ENCODE measurements at regions not wholly inside any gene's neighbourhood (a gene's known extent, or its start where the extent isn't known, plus 50 kb on each side); places are given as distances from the start of the nearest gene placed in this dataset.

- TF ChIP-seq ZSCAN18 (tag by site-specific recombination; IDR thresholded peaks at IDR 0.05) (no peak), ZSCAN30 (tag by site-specific recombination; IDR thresholded peaks at IDR 0.05) (no peak), ZNF292 (tag by site-specific recombination; IDR thresholded peaks at IDR 0.05; ENCODE audit: borderline replicate concordance, low read depth) (no peak), ZNF335 (tag by site-specific recombination; conservative IDR thresholded peaks at IDR 0.05) (no peak), ZNF266 (tag by site-specific recombination; IDR thresholded peaks at IDR 0.05; ENCODE audit: low read depth) (no peak), ZNF791 (tag by site-specific recombination; IDR thresholded peaks at IDR 0.05) (no peak), ZNF169 (tag by site-specific recombination; IDR thresholded peaks at IDR 0.05) (no peak), OVOL3 (tag by site-specific recombination; IDR thresholded peaks at IDR 0.05) (no peak), ZNF19 (tag by site-specific recombination; IDR thresholded peaks at IDR 0.05; ENCODE audit: low read depth) (no peak), ZNF214 (tag by site-specific recombination; IDR thresholded peaks at IDR 0.05; ENCODE audit: borderline replicate concordance) (no peak), ZNF157 (tag by site-specific recombination; IDR thresholded peaks at IDR 0.05) (no peak)
Measured at GRCh38 chr6:12228447-12229146, 61.6 kb upstream of the EDN1 start (continued).

DNA sequence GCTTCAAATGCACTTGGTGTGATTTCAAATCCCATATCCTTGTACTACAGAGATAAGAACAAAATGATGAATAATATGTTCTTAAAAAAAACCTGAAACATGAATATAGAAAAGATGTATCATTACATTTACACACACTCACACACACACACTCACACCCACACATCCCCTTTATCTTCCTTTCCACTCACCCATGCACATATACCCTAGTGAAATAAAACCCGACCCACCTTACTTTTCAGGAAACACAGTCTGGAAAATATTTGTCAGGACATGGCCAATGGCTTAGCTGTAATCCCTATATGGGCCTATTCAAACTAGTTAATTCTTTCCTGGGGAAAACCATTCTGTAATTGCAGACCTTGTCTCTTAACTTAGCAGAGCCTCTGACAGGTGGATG lies 60.8 kb upstream of the EDN1 start:
- Histone ChIP-seq H3K27ac (ENCODE audit: extremely low read depth, low read depth, low read length) (no peak overlapping the region), H3K9me3 (ENCODE audit: control insufficient read depth, insufficient read depth, low read depth, low read length) (no peaks in the 10 kb centered on the region), H3K36me3 (ENCODE audit: control insufficient read depth in 2 of 2, insufficient read depth in 1 of 2, low read length in 2 of 2) (no peaks in the 10 kb centered on the region), H3K4me3 (ENCODE audit: low read depth, low read length) (no peak overlapping the region), H3K4me1 (ENCODE audit: control insufficient read depth, insufficient read depth, low read length) (no peaks in the 10 kb centered on the region)
- ChIA-PET CTCF (interaction anchor here (0.6 to 0.7 kb wide), 2 partner anchors 528 to 654 kb away, joined by 3 read pairs; no protein-coding TSS in a partner anchor), POLR2A (no interaction called here)
- TF ChIP-seq ZFHX2 (tag by site-specific recombination; conservative IDR thresholded peaks at IDR 0.05) (peak; percentile 84), ZNF555 (tag by site-specific recombination; conservative IDR thresholded peaks at IDR 0.05) (no peak), EGR2 (tag by site-specific recombination; IDR thresholded peaks at IDR 0.05; ENCODE audit: low read depth) (peak; percentile 84), ZNF157 (tag by site-specific recombination; IDR thresholded peaks at IDR 0.05) (no peak)

- no peak for TF ChIP-seq ZNF626 (tag by site-specific recombination; IDR thresholded peaks at IDR 0.05)
- no peak for TF ChIP-seq HIC1 (tag by site-specific recombination; IDR thresholded peaks at IDR 0.05)
- no peak for TF ChIP-seq MYNN (tag by site-specific recombination; IDR thresholded peaks at IDR 0.05; ENCODE audit: borderline replicate concordance)
- TF ChIP-seq ZNF157 (tag by site-specific recombination; IDR thresholded peaks at IDR 0.05), result no peak
- no peak for TF ChIP-seq ZNF621 (tag by site-specific recombination; IDR thresholded peaks at IDR 0.05)
- TF ChIP-seq BCL6B (tag by site-specific recombination; IDR thresholded peaks at IDR 0.05), result no peak
- TF ChIP-seq, protein P1, sequence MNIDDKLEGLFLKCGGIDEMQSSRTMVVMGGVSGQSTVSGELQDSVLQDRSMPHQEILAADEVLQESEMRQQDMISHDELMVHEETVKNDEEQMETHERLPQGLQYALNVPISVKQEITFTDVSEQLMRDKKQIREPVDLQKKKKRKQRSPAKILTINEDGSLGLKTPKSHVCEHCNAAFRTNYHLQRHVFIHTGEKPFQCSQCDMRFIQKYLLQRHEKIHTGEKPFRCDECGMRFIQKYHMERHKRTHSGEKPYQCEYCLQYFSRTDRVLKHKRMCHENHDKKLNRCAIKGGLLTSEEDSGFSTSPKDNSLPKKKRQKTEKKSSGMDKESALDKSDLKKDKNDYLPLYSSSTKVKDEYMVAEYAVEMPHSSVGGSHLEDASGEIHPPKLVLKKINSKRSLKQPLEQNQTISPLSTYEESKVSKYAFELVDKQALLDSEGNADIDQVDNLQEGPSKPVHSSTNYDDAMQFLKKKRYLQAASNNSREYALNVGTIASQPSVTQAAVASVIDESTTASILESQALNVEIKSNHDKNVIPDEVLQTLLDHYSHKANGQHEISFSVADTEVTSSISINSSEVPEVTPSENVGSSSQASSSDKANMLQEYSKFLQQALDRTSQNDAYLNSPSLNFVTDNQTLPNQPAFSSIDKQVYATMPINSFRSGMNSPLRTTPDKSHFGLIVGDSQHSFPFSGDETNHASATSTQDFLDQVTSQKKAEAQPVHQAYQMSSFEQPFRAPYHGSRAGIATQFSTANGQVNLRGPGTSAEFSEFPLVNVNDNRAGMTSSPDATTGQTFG (tag by site-specific recombination; IDR thresholded peaks at IDR 0.05; ENCODE audit: borderline replicate concordance), result no peak
- TF ChIP-seq ZNF488 (tag by site-specific recombination; IDR thresholded peaks at IDR 0.05), result no peak
- H3K4me1 ChIP-seq (ENCODE audit: control insufficient read depth, insufficient read depth, low read length), result no peaks in the 10 kb centered on the region
- no peaks in the 10 kb centered on the region for H3K36me3 ChIP-seq (ENCODE audit: control insufficient read depth in 2 of 2, insufficient read depth in 1 of 2, low read length in 2 of 2)
- ChIA-PET CTCF (interaction anchor here (0.6 kb wide), 1 partner anchor 579 kb away, joined by 3 read pairs; no protein-coding TSS in a partner anchor), POLR2A (no interaction called here)
- H3K4me3 ChIP-seq (ENCODE audit: low read depth, low read length), result no peak overlapping the region
- no peak overlapping the region for H3K27ac ChIP-seq (ENCODE audit: extremely low read depth, low read depth, low read length)
- no peaks in the 10 kb centered on the region for H3K9me3 ChIP-seq (ENCODE audit: control insufficient read depth, insufficient read depth, low read depth, low read length)
Measured at GRCh38 chr6:12230523-12230922, 59.6 kb upstream of the EDN1 start.

All from HEK293 (cell line).